ENCODE measurements at regions not wholly inside any gene's neighbourhood (a gene's known extent, or its start where the extent isn't known, plus 50 kb on each side); places are given as distances from the start of the nearest gene placed in this dataset.

- TF ChIP-seq EZH2 (IDR thresholded peaks at IDR 0.05; ENCODE audit: low read length, missing control alignments): no peak
- TF ChIP-seq, protein P1, sequence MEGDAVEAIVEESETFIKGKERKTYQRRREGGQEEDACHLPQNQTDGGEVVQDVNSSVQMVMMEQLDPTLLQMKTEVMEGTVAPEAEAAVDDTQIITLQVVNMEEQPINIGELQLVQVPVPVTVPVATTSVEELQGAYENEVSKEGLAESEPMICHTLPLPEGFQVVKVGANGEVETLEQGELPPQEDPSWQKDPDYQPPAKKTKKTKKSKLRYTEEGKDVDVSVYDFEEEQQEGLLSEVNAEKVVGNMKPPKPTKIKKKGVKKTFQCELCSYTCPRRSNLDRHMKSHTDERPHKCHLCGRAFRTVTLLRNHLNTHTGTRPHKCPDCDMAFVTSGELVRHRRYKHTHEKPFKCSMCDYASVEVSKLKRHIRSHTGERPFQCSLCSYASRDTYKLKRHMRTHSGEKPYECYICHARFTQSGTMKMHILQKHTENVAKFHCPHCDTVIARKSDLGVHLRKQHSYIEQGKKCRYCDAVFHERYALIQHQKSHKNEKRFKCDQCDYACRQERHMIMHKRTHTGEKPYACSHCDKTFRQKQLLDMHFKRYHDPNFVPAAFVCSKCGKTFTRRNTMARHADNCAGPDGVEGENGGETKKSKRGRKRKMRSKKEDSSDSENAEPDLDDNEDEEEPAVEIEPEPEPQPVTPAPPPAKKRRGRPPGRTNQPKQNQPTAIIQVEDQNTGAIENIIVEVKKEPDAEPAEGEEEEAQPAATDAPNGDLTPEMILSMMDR (conservative IDR thresholded peaks at IDR 0.05 in 1 of 2, IDR thresholded peaks at IDR 0.05 in 1 of 2; ENCODE audit: low read depth in 1 of 2, low read length in 2 of 2): no peak
- Histone ChIP-seq H3K4me3 (replicated peaks in 1 of 4; ENCODE audit: control extremely low read depth in 1 of 4, insufficient read depth in 1 of 4, low read depth in 3 of 4, low read length in 4 of 4) (no peak overlapping the region), H3K36me3 (ENCODE audit: control insufficient read depth, insufficient read depth, low read length) (no peaks in the 10 kb centered on the region), H3K79me2 (ENCODE audit: control insufficient read depth, insufficient read depth, low read length) (no peaks in the 10 kb centered on the region), H3K9ac (ENCODE audit: insufficient read depth, low read length) (no peak overlapping the region), H4K20me1 (ENCODE audit: control insufficient read depth, extremely low read depth, insufficient read depth, low read length) (no peaks in the 10 kb centered on the region), H3K4me1 (ENCODE audit: control insufficient read depth, extremely low read depth, insufficient read depth, low read length) (peaks cover 6% of the 10 kb centered on the region), H3K4me2 (ENCODE audit: extremely low read depth, insufficient read depth, low read length) (no peak overlapping the region), H2AFZ (ENCODE audit: low read length) (no peak overlapping the region), H3K27ac (ENCODE audit: insufficient read depth, low read length) (no peak overlapping the region), H3K9me3 (ENCODE audit: control insufficient read depth, insufficient read depth, low read depth, low read length) (no peaks in the 10 kb centered on the region), H3K27me3 (ENCODE audit: control insufficient read depth, insufficient read depth, low read length) (no peaks in the 10 kb centered on the region)
- no peak for DNase-seq (ENCODE audit: low read depth in 2 of 2)
Observed at GRCh38 chr2:736939-737338, 59.7 kb upstream of the TMEM18 start.

DNA sequence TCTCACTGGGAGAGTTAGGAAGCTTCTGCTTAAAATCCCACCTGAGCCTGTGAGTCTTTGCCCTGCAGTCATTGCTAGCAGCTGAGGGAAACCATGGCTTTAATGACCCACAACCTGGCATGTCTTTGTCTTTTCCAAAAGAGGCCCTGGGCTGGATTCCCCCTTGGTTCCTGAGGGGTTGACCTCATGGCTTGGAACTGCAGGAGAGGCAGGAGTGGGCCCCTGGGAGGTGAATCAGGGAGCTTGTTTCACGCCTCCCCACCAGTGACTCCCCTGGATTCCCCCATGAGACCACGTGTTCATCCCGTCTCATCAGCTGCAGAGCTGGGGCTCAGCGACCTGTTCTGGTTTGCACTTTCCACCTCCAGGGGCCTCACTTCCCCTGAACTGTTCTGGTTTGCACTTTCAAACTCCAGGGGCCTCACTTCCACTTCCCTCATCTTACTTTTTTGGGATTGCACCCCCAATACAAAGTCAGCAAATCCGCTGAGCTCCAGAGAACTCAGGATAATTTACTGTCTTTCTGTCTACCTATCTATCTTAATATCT lies 58.5 kb upstream of the TMEM18 start:
- TF ChIP-seq, protein P1 (conservative IDR thresholded peaks at IDR 0.05 in 1 of 2, IDR thresholded peaks at IDR 0.05 in 1 of 2; ENCODE audit: low read depth in 1 of 2, low read length in 2 of 2): no peak
- no peak for TF ChIP-seq EZH2 (IDR thresholded peaks at IDR 0.05; ENCODE audit: low read length, missing control alignments)
- H3K4me2 ChIP-seq (ENCODE audit: extremely low read depth, insufficient read depth, low read length): no peak overlapping the region
- no peak overlapping the region for H3K27ac ChIP-seq (ENCODE audit: insufficient read depth, low read length)
- H3K4me1 ChIP-seq (ENCODE audit: control insufficient read depth, extremely low read depth, insufficient read depth, low read length): peaks cover 4% of the 10 kb centered on the region
- H4K20me1 ChIP-seq (ENCODE audit: control insufficient read depth, extremely low read depth, insufficient read depth, low read length): no peaks in the 10 kb centered on the region
- DNase-seq (ENCODE audit: low read depth in 2 of 2): no peak
- H3K9me3 ChIP-seq (ENCODE audit: control insufficient read depth, insufficient read depth, low read depth, low read length): no peaks in the 10 kb centered on the region
- H3K27me3 ChIP-seq (ENCODE audit: control insufficient read depth, insufficient read depth, low read length): no peaks in the 10 kb centered on the region
- no peak overlapping the region for H3K9ac ChIP-seq (ENCODE audit: insufficient read depth, low read length)
- no peak overlapping the region for H3K4me3 ChIP-seq (replicated peaks in 1 of 4; ENCODE audit: control extremely low read depth in 1 of 4, insufficient read depth in 1 of 4, low read depth in 3 of 4, low read length in 4 of 4)
- H3K79me2 ChIP-seq (ENCODE audit: control insufficient read depth, insufficient read depth, low read length): no peaks in the 10 kb centered on the region
- H2AFZ ChIP-seq (ENCODE audit: low read length): no peak overlapping the region
- H3K36me3 ChIP-seq (ENCODE audit: control insufficient read depth, insufficient read depth, low read length): no peaks in the 10 kb centered on the region

- Histone ChIP-seq H3K4me1 (ENCODE audit: control insufficient read depth, extremely low read depth, insufficient read depth, low read length) (no peaks in the 10 kb centered on the region), H3K4me2 (ENCODE audit: extremely low read depth, insufficient read depth, low read length) (no peak overlapping the region), H4K20me1 (ENCODE audit: control insufficient read depth, extremely low read depth, insufficient read depth, low read length) (no peaks in the 10 kb centered on the region), H3K27me3 (ENCODE audit: control insufficient read depth, insufficient read depth, low read length) (no peaks in the 10 kb centered on the region), H3K27ac (ENCODE audit: insufficient read depth, low read length) (no peak overlapping the region), H3K9me3 (ENCODE audit: control insufficient read depth, insufficient read depth, low read depth, low read length) (no peaks in the 10 kb centered on the region), H3K9ac (ENCODE audit: insufficient read depth, low read length) (no peak overlapping the region), H2AFZ (ENCODE audit: low read length) (no peak overlapping the region), H3K36me3 (ENCODE audit: control insufficient read depth, insufficient read depth, low read length) (no peaks in the 10 kb centered on the region), H3K4me3 (replicated peaks in 1 of 4; ENCODE audit: control extremely low read depth in 1 of 4, insufficient read depth in 1 of 4, low read depth in 3 of 4, low read length in 4 of 4) (no peak overlapping the region), H3K79me2 (ENCODE audit: control insufficient read depth, insufficient read depth, low read length) (no peaks in the 10 kb centered on the region)
- TF ChIP-seq EZH2 (IDR thresholded peaks at IDR 0.05; ENCODE audit: low read length, missing control alignments): no peak
- TF ChIP-seq, protein P1 (conservative IDR thresholded peaks at IDR 0.05 in 1 of 2, IDR thresholded peaks at IDR 0.05 in 1 of 2; ENCODE audit: low read depth in 1 of 2, low read length in 2 of 2): no peak
- DNase-seq (ENCODE audit: low read depth in 2 of 2): no peak
Observed at GRCh38 chr2:734496-734895, 57.3 kb upstream of the TMEM18 start.

All from fibroblast of lung (primary cell).